GM12878 (cell line): ENCODE measurements at regions not wholly inside any gene's neighbourhood (a gene's known extent, or its start where the extent isn't known, plus 50 kb on each side); places are given as distances from the start of the nearest gene placed in this dataset.

Source experiments
- ATAC-seq: fragments of 200-7000 bp; cut with Tn5 transposase; 3 replicates; pipeline ENCODE4 v1.9.1; 2020; ENCODE audit warnings: mild to moderate bottlenecking, moderate library complexity
- BruUV-seq: library from RNA; stranded (reverse); fragments of 400-500 nt; replicated peaks from 2 replicates; lab custom pipeline; 2021; lab: Mats Ljungman, UMichigan
- CTCF ChIA-PET: fragments of 300-600 bp; sonication (Branson Sonifier 250); formaldehyde crosslinking; extraction: SDS; loops from one replicate; lab custom pipeline; 2021; ENCODE audit warnings: inconsistent platforms; lab: Yijun Ruan, JAX
- POLR2A ChIA-PET: fragments of 350-600 bp; formaldehyde crosslinking; extraction: SDS; loops from one replicate; lab custom pipeline; 2021; ENCODE audit warnings: inconsistent platforms; lab: Charles Lee
- RAD21 ChIA-PET: fragments of 300-600 bp; sonication (Branson Sonifier 250); formaldehyde crosslinking; loops from one replicate; lab custom pipeline; 2023; ENCODE audit warnings: antibody characterized with exemption; ENCODE audit not compliant: unreplicated experiment; lab: Charles Lee
- SMC1A ChIA-PET: fragments of 300-600 bp; sonication (Branson Sonifier 250); formaldehyde crosslinking; loops from one replicate; lab custom pipeline; 2023; ENCODE audit not compliant: unreplicated experiment, uncharacterized antibody; lab: Charles Lee
- DNase-seq: peaks from one replicate; pipeline ENCODE4 v3.0.0-alpha.2; 2011; ENCODE audit warnings: low read depth, low spot score
- FAIRE-seq: peaks from 3 replicates; lab custom pipeline; 2011; peaks lifted over from hg19 to GRCh38; lab: Jason Lieb, UNC
- H2AFZ ChIP-seq: 2 replicates; pipeline ENCODE4 v1.6.0; 2011; ENCODE audit warnings: low read depth, low read length, control low read depth; ENCODE audit not compliant: control insufficient read depth
- H3K27ac ChIP-seq: 2 replicates; pipeline ENCODE4 v1.5.1; 2011; ENCODE audit warnings: control low read depth; ENCODE audit not compliant: control insufficient read depth, insufficient read depth
- H3K27me3 ChIP-seq, 2 experiments: replicated peaks in 1 of 2; 2 replicates each; pipeline versions ENCODE4 v1.6.0 to v1.6.1; 2011; ENCODE audit warnings: low read length in 1 of 2; ENCODE audit not compliant: control insufficient read depth in 2 of 2, insufficient read depth in 2 of 2
- H3K36me3 ChIP-seq, 2 experiments: 2 replicates each; pipeline ENCODE4 v1.5.1; 2011; ENCODE audit warnings: low read length in 1 of 2; ENCODE audit not compliant: control insufficient read depth in 2 of 2, insufficient read depth in 2 of 2
- H3K4me1 ChIP-seq: 2 replicates; pipeline ENCODE4 v1.6.1; 2011; ENCODE audit warnings: mild to moderate bottlenecking, low read length, moderate library complexity, mixed read lengths; ENCODE audit not compliant: control insufficient read depth, insufficient read depth
- H3K4me2 ChIP-seq: 2 replicates; pipeline ENCODE4 v1.6.0; 2011; ENCODE audit warnings: control low read depth; ENCODE audit not compliant: control insufficient read depth, insufficient read depth
- H3K4me3 ChIP-seq: fragments of 200-600 bp; sonication (generic); 2 replicates; pipeline ENCODE4 v1.5.1; 2016
- H3K79me2 ChIP-seq: 2 replicates; pipeline ENCODE4 v1.6.0; 2011; ENCODE audit warnings: low read length; ENCODE audit not compliant: control insufficient read depth, insufficient read depth
- H3K9ac ChIP-seq: 2 replicates; pipeline ENCODE4 v1.8.0; 2011; ENCODE audit warnings: low read length, control low read depth, mixed read lengths; ENCODE audit not compliant: control insufficient read depth, insufficient read depth
- H3K9me3 ChIP-seq: replicated peaks from 3 replicates; pipeline ENCODE4 v1.5.1; 2011; ENCODE audit warnings: mild to moderate bottlenecking, low read length; ENCODE audit not compliant: control insufficient read depth, insufficient read depth
- H4K20me1 ChIP-seq: 2 replicates; pipeline ENCODE4 v1.6.0; 2011; ENCODE audit not compliant: control insufficient read depth, insufficient read depth
- ATF2 ChIP-seq: IDR thresholded peaks from 2 replicates; pipeline ENCODE4 v1.6.1; 2012; ENCODE audit warnings: low read length, inconsistent platforms
- BMI1 ChIP-seq: fragments of 450-650 bp; IDR thresholded peaks from 2 replicates; pipeline ENCODE4 v1.6.1; 2016; ENCODE audit warnings: mild to moderate bottlenecking, moderate library complexity, borderline replicate concordance
- ESRRA ChIP-seq: IDR thresholded peaks from 2 replicates; pipeline ENCODE4 v1.6.1; 2012; ENCODE audit warnings: mild to moderate bottlenecking, low read length, improper control_type of control experiment
- HDAC6 ChIP-seq: fragments of 200-600 bp; sonication (generic); IDR thresholded peaks from one replicate; pipeline ENCODE4 v1.8.0; 2017; ENCODE audit warnings: antibody characterized with exemption; ENCODE audit not compliant: unreplicated experiment
- IRF4 ChIP-seq: IDR thresholded peaks from 2 replicates; pipeline ENCODE4 v1.6.1; 2011; ENCODE audit warnings: low read depth, low read length
- JUNB ChIP-seq: IDR thresholded peaks from 2 replicates; pipeline ENCODE4 v1.6.1; 2016; ENCODE audit warnings: antibody characterized with exemption, mild to moderate bottlenecking
- KAT2A ChIP-seq: conservative IDR thresholded peaks from 2 replicates; pipeline ENCODE4 v1.6.1; 2011; ENCODE audit warnings: low read depth, low read length; ENCODE audit not compliant: control insufficient read depth
- MYB ChIP-seq: fragments of 150-350 bp; IDR thresholded peaks from 2 replicates; pipeline ENCODE4 v1.6.1; 2014; ENCODE audit warnings: mild to moderate bottlenecking, low read depth, low read length, borderline replicate concordance
- MYC ChIP-seq: IDR thresholded peaks from 2 replicates; pipeline ENCODE4 v1.6.1; 2011; ENCODE audit warnings: mild to moderate bottlenecking, low read length, moderate library complexity, inconsistent platforms; ENCODE audit not compliant: insufficient read depth, insufficient replicate concordance, insufficient read length, severe bottlenecking
- NFIC ChIP-seq: IDR thresholded peaks from 2 replicates; pipeline ENCODE4 v1.6.1; 2012; ENCODE audit warnings: low read depth, mild to moderate bottlenecking, inconsistent platforms, low read length, moderate library complexity
- POLR2AphosphoS2 ChIP-seq: IDR thresholded peaks from 2 replicates; pipeline ENCODE4 v1.6.1; 2011; ENCODE audit warnings: low read depth, mild to moderate bottlenecking, low read length, improper control_type of control experiment, moderate library complexity
- RB1 ChIP-seq: fragments of 450-650 bp; formaldehyde crosslinking; IDR thresholded peaks from 2 replicates; pipeline ENCODE4 v1.6.1; 2017; ENCODE audit warnings: mild to moderate bottlenecking, borderline replicate concordance
- RBBP5 ChIP-seq: fragments of 200-600 bp; sonication (generic); conservative IDR thresholded peaks from 2 replicates; pipeline ENCODE4 v1.6.1; 2016
- SUZ12 ChIP-seq: fragments of 200-600 bp; sonication (generic); IDR thresholded peaks from one replicate; pipeline ENCODE4 v1.6.1; 2018; ENCODE audit warnings: antibody characterized with exemption, mild to moderate bottlenecking; ENCODE audit not compliant: unreplicated experiment
- TCF3 ChIP-seq: IDR thresholded peaks from 2 replicates; pipeline ENCODE4 v1.6.1; 2012; ENCODE audit warnings: low read depth, mild to moderate bottlenecking, low read length, borderline replicate concordance; ENCODE audit not compliant: insufficient read depth
- USF2 ChIP-seq: IDR thresholded peaks from 2 replicates; pipeline ENCODE4 v1.6.1; 2011; ENCODE audit warnings: low read depth, low read length, improper control_type of control experiment, borderline replicate concordance
- YBX1 ChIP-seq: fragments of 450-650 bp; IDR thresholded peaks from 2 replicates; pipeline ENCODE4 v1.6.1; 2016; ENCODE audit warnings: antibody characterized with exemption
- ZNF217 ChIP-seq: fragments of 450-650 bp; IDR thresholded peaks from 2 replicates; pipeline ENCODE4 v1.6.1; 2017; ENCODE audit warnings: antibody characterized with exemption, mild to moderate bottlenecking
- WGBS: methylation state at CpG from one replicate; pipeline ENCODE4 v1.1.6; 2016; ENCODE audit warnings: low lambda C conversion rate; ENCODE audit not compliant: insufficient replicate concordance, insufficient coverage; ENCODE audit errors: missing lambda C conversion rate; 5-methylcytosine and 5-hydroxymethylcytosine counted together
- in situ Hi-C: fragments of 300-500 bp; cut with MboI; formaldehyde crosslinking; loops from 9 replicates; pipeline ENCODE4 v1.14.3; 2018; ENCODE audit warnings: mixed read lengths
- intact Hi-C: fragments of 100-400 bp; cut with micrococcal nuclease; formaldehyde crosslinking; loops from one replicate; pipeline ENCODE4 v1.14.2; 2022; ENCODE audit not compliant: unreplicated experiment

DNA sequence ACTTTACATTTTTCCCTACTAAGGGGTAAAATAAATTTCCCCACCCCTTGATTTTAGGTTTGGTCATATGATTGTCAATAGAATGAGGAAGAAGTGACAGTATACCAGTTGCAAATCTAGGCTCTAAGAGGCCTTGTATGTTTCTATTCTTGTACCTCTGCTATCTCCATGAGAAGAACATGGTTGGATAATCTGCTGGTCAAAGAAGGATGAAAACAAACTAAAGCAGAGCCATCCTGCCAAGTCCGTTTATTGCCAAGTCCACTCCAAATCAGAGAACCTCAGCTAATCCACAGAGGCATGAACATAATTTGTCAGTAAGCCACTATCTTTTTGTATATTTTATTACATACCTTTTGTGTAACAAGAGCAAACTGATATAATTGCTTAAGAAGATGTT lies 98.0 kb downstream of the CRPPA start:
- ChIA-PET SMC1A (interaction anchor here (0.5 kb wide), 1 partner anchor 31 kb away, joined by 3 read pairs; no protein-coding TSS in a partner anchor), CTCF (no interaction called here), POLR2A (no interaction called here)
- Histone ChIP-seq H3K36me3 (no peaks in the 10 kb centered on the region), H3K9ac (no peak overlapping the region)
- BruUV-seq = no TSS peak
- TF ChIP-seq SUZ12 (no peak), JUNB (no peak), NFIC (no peak), BMI1 (no peak), KAT2A (no peak), ESRRA (no peak), MYB (no peak), POLR2AphosphoS2 (no peak), RBBP5 (no peak), ZNF217 (no peak), HDAC6 (no peak), TCF3 (no peak), USF2 (no peak), IRF4 (no peak), ATF2 (no peak), MYC (no peak), YBX1 (no peak), RB1 (no peak)
- TF ChIP-seq, all 136 proteins: peak for 0
- DNase-seq (no peak), ATAC-seq (no peak), FAIRE-seq (no peak)
- Histone ChIP-seq H3K4me2 (no peak overlapping the region), H3K9me3 (no peaks in the 10 kb centered on the region), H4K20me1 (no peaks in the 10 kb centered on the region), H3K4me1 (no peaks in the 10 kb centered on the region), H3K4me3 (no peak overlapping the region), H3K27ac (no peak overlapping the region), H2AFZ (no peak overlapping the region), H3K79me2 (no peaks in the 10 kb centered on the region), H3K27me3 (no peaks in the 10 kb centered on the region)
- in situ Hi-C loops = no loop called here
- intact Hi-C loops = no loop called here
- WGBS = 20% methylated on average over 1 of the region's 1 CpG
- RAD21 ChIA-PET = no interaction called here
